ENCODE measurements at regions not wholly inside any gene's neighbourhood (a gene's known extent, or its start where the extent isn't known, plus 50 kb on each side); places are given as distances from the start of the nearest gene placed in this dataset.

- Mint-ChIP-seq H3K36me3 (ENCODE audit: low read depth, unreplicated experiment) (no peaks in the 10 kb centered on the region), H3K9me3 (ENCODE audit: unreplicated experiment) (no peaks in the 10 kb centered on the region), H3K4me1 (ENCODE audit: unreplicated experiment) (peaks cover 21% of the 10 kb centered on the region), H3K4me3 (ENCODE audit: unreplicated experiment) (no peak overlapping the region), H3K27ac (ENCODE audit: unreplicated experiment) (no peak overlapping the region), H3K27me3 (ENCODE audit: unreplicated experiment) (peaks cover 2% of the 10 kb centered on the region)
- DNase-seq (ENCODE audit: low spot score): no peak
- no peak for TF ChIP-seq CTCF (IDR thresholded peaks at IDR 0.05; ENCODE audit: unreplicated experiment)
Observed at GRCh38 chr12:76250256-76250655, 98.0 kb downstream of the BBS10 start.

- Mint-ChIP-seq H3K9me3 (ENCODE audit: unreplicated experiment) (no peaks in the 10 kb centered on the region), H3K36me3 (ENCODE audit: low read depth, unreplicated experiment) (no peaks in the 10 kb centered on the region), H3K27me3 (ENCODE audit: unreplicated experiment) (peaks cover 2% of the 10 kb centered on the region), H3K4me3 (ENCODE audit: unreplicated experiment) (no peak overlapping the region), H3K27ac (ENCODE audit: unreplicated experiment) (no peak overlapping the region), H3K4me1 (ENCODE audit: unreplicated experiment) (peaks cover 18% of the 10 kb centered on the region)
- DNase-seq (ENCODE audit: low spot score): no peak
- TF ChIP-seq CTCF (IDR thresholded peaks at IDR 0.05; ENCODE audit: unreplicated experiment): no peak
Observed at GRCh38 chr12:76249501-76249900, 98.7 kb downstream of the BBS10 start.

GRCh38 chr12:76247992-76248391, 100.2 kb downstream of the BBS10 start:
- Mint-ChIP-seq H3K27me3 (ENCODE audit: unreplicated experiment) (peaks cover 2% of the 10 kb centered on the region), H3K27ac (ENCODE audit: unreplicated experiment) (no peak overlapping the region), H3K4me1 (ENCODE audit: unreplicated experiment) (peaks cover 17% of the 10 kb centered on the region), H3K36me3 (ENCODE audit: low read depth, unreplicated experiment) (no peaks in the 10 kb centered on the region), H3K4me3 (ENCODE audit: unreplicated experiment) (no peak overlapping the region), H3K9me3 (ENCODE audit: unreplicated experiment) (no peaks in the 10 kb centered on the region)
- no peak for DNase-seq (ENCODE audit: low spot score)
- TF ChIP-seq CTCF (IDR thresholded peaks at IDR 0.05; ENCODE audit: unreplicated experiment): no peak

GRCh38 chr12:76247026-76247646, 101.1 kb downstream of the BBS10 start:
- peaks cover 2% of the 10 kb centered on the region for H3K27me3 Mint-ChIP-seq (ENCODE audit: unreplicated experiment)
- no peak overlapping the region for H3K27ac Mint-ChIP-seq (ENCODE audit: unreplicated experiment)
- TF ChIP-seq CTCF (IDR thresholded peaks at IDR 0.05; ENCODE audit: unreplicated experiment): no peak
- no peaks in the 10 kb centered on the region for H3K36me3 Mint-ChIP-seq (ENCODE audit: low read depth, unreplicated experiment)
- DNase-seq (ENCODE audit: low spot score): no peak
- no peaks in the 10 kb centered on the region for H3K9me3 Mint-ChIP-seq (ENCODE audit: unreplicated experiment)
- peaks cover 17% of the 10 kb centered on the region for H3K4me1 Mint-ChIP-seq (ENCODE audit: unreplicated experiment)
- H3K4me3 Mint-ChIP-seq (ENCODE audit: unreplicated experiment): no peak overlapping the region

- H3K9me3 Mint-ChIP-seq (ENCODE audit: unreplicated experiment): no peaks in the 10 kb centered on the region
- H3K27ac Mint-ChIP-seq (ENCODE audit: unreplicated experiment): no peak overlapping the region
- no peaks in the 10 kb centered on the region for H3K36me3 Mint-ChIP-seq (ENCODE audit: low read depth, unreplicated experiment)
- H3K4me1 Mint-ChIP-seq (ENCODE audit: unreplicated experiment): peaks cover 17% of the 10 kb centered on the region
- H3K27me3 Mint-ChIP-seq (ENCODE audit: unreplicated experiment): peaks cover 2% of the 10 kb centered on the region
- DNase-seq (ENCODE audit: low spot score): no peak
- no peak overlapping the region for H3K4me3 Mint-ChIP-seq (ENCODE audit: unreplicated experiment)
- TF ChIP-seq CTCF (IDR thresholded peaks at IDR 0.05; ENCODE audit: unreplicated experiment): no peak
Observed at GRCh38 chr12:76246611-76247010, 101.6 kb downstream of the BBS10 start.
